CD4-positive, alpha-beta T cell treated with Interleukin-2 at 100 ng/mL for 4 hours (primary cell): ENCODE measurements at regions not wholly inside any gene's neighbourhood (a gene's known extent, or its start where the extent isn't known, plus 50 kb on each side); places are given as distances from the start of the nearest gene placed in this dataset.

Experiments used
- DNase-seq: peaks from one replicate; pipeline ENCODE4 v3.0.0-alpha.2; 2020; ENCODE audit warnings: low spot score

DNA sequence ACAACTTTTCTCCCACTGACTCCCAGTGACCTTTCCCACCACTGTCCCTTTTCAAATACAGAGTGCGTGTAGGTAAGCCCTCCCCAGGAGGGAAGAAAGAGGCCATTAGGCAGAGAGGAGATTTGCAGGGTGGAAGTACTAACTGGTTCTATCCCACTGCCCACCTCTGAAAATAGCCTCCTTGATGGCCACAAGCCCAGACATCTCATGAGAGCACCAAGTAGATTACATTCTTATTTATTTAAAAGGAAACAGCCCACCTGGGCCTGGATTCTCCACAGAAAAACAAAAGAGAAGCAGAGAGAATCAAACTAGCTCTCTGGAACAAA, 445.3 kb downstream of the FOXO1 start:
- no peak for DNase-seq

DNA sequence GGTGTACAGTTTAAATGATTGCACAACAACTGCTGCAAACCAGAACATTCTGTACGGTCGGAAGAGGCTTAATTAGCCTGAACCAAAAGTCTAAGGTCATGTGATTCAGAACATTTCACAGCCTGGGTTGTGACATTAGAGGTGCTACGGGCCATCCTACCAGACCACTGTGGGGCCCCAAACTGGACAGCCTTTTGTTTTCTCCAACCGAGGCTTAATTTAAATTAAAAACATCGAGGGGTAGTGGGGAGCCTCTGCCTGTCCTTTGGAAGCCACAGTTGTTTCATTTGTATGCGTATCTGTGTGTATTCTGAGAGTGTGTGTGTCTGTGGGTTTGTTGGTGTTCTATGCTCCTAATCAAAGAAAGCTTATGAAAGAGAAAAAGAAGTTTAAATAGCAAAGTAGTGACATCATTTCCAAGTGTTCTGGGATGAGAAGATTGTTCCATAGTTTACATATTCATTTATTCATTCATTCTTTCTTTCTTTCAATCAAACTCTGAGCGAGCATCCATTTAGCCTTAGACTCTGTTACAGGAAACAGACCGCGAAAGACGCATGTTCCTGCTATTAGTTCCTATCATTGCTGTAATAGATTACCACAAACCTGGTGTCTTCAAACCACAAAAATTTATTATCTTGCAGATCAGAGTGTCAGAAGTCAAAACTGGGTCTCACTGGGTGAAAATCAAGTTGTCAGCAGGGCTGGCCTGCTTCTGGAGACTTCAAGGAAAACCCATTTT, 444.8 kb downstream of the FOXO1 start:
- peak; percentile 56 for DNase-seq

DNA sequence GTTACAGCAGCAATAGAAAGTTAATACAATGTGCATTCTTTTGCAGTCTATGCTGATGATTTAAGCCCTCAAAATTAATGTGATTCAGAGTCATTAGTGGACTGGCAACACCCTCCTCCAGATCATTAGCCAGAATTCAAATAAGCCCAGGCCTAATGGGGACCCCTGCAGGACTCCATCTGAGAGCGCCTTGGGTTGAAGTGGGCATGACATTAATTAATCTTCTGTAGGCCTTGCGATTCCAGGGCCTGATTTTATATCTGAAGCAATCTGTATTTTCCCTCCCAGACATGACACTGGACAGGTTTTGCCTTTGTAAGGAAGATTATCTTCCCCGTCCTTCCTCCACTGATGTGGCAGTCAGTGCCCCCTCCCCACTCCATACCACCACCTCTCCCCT, 442.9 kb downstream of the FOXO1 start:
- no peak for DNase-seq

DNA sequence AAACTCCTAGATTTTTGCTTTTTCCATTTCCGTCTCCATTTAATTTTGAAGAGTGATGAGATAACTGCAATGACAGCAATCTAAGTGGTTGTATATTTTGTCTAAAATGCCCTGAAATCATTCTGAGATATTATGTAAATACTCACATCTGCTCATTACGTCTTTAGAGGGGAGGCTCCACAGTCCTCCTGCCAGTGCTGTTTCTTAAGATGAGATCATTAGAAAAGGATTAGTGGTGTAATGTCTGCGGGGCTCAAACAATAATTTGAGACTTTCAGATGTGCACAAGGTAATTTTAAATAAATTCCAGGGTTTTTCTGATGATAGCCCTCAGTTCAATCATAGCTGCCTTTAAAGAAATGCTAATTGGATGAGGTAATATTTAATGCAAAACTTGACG, 437.9 kb downstream of the FOXO1 start:
- no peak for DNase-seq

DNA sequence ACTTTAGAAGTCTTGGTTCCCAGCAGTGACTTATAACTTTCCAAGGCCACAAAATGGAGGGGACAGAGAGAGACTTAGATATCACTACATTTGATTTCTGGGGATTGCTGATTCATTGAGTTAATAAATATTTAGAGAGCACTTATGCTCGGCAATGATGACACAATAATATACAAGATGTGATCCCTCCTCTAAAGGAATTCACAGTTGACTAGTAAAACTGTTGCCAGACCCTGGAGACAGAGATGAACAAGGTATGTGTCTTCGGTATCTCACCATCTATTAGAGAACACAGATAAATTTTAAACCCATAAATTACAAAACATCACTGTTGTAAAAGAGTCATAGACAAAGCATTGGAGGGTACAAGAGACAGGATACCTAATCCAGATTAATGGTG, 437.5 kb downstream of the FOXO1 start:
- no peak for DNase-seq

DNA sequence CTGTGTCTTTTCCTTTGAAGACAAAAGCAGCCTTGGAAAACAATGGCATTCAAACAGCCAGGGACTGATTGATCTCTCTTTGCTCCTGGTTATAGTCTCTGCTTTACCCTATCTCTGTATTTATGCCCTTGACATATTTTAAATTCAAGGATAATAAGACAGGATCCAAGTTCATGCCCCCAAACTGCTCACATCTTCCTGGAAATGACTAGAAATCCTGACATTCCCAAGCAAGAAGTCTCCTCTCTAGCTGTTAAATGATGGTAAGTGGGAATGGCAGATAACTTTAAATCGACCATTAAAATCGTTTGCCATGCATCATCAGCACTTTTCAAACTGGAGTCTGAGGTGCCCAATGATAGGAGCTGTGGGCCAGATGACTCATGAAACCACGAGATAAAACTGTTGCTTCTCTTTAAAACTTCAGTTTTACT, 435.6 kb downstream of the FOXO1 start:
- DNase-seq: no peak

DNA sequence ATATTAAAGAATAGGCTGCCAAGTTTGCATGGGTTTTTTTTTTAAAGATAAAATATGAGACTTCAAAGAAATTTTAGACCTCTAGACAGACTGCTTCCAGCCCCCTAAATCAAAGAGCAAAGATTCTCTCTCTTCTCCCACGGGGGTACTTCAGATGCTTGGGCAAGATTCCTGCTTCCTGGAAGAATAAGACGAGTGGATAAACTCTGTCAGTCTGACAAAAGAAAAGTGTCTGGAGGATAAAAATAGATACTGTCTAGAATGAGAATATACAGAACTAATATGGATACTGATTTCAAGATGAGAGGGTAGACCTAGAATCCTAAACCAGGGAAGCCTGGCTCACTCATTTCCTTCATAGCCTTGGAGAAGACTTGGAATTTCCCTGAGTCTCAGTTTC, 435.1 kb downstream of the FOXO1 start:
- DNase-seq: no peak

DNA sequence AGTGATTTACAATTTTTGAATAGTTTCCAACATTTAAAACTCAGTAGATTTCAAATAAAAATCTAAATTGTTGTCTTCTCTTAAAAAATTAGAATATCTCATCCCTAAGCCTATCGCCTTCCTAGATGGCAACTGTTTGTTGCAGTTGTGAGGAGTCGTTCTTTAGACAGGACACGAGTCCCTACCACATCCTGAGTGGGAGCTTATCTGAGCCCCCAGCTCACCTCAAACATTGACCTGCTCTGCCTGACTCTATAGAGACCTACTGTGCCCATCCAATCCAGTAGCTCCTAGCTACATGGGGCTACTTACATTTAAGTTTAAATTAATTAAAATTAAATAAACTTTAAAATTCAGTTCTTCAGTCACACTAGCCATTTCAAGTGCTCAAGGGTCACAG, 434.7 kb downstream of the FOXO1 start:
- no peak for DNase-seq

DNA sequence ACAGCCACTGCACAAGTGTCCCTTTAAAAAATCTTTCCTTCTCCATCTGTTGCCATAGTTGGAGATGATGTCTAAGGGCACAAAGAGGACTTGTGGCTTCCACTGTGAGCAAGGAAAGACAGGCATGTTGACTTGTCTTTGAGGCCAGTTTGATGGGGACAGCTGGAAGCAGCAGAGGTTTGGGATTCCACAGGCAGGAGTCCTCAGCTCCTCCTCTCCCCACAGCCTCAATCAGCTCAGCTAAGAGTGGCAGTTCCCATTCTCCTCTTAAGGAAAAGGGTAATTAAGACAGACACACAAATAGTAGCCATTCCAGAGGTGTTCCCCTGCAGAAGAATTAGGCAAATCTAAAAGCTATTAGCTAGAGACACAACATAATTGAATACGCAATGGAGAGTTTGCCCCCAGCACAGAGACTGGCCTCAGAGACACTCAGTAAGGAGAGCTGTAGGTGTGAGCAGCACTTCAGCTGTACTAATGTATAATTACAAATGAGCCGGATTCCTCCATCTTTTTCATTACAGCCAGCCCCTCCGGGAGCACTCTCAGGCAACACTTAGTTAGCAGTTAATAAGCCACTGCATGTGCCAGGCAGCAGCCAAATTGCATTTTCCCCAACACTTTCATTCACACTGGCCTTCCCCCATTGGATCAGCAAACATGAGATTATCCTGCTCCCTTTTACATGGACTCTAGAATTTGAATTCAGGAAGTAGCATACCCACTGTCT, 434.0 kb downstream of the FOXO1 start:
- no peak for DNase-seq

DNA sequence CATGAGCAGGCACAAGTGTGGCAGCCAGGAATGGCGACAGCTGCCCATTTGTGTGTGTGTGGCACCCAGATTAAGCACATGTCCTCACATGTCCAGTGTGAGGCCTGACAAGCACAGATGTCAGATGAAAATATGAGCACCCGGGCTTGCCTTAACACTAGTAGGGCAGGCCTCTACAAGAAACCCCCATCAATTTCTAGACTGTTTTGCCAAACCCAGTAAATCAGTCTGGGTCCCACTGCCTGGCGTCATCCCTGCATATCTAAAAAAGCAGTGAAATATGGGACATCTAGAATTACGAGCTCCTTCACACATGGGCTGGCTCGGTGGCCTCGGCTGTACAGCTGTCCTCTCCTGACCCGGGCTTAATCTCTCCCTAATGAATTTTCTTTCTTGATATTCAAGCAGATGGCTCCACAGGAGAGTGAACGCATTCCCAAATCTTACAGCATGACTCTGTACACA, 432.7 kb downstream of the FOXO1 start:
- DNase-seq: no peak

DNA sequence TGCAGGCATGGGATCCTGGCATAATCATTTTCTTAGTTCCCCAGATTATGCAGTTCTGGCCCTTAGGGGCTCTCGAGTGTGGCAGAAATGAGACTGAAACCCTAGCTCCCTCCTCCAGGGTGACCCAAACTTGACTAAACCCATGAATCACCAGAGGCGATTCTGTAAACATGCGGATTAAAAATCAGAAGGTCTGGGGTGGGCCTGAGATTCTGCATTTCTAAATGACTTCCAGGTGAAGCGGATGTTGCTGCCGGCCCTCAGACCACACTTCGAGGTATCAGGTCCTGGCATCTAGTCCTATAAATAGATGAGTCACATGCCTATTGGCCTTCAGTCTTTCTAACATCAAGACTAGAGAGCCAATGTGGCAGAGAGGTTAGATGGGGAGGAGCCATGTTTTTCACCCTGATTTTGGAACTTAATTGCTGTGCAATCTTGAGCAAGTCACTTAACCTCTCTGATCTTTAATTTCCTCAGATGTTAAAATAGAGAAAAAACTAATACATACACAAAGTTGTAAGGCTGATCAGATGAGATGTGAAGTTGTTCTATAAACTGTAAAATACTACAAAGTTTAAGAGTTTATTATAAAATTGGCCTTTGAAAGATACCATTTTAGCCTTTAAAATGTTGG, 431.2 kb downstream of the FOXO1 start:
- no peak for DNase-seq

DNA sequence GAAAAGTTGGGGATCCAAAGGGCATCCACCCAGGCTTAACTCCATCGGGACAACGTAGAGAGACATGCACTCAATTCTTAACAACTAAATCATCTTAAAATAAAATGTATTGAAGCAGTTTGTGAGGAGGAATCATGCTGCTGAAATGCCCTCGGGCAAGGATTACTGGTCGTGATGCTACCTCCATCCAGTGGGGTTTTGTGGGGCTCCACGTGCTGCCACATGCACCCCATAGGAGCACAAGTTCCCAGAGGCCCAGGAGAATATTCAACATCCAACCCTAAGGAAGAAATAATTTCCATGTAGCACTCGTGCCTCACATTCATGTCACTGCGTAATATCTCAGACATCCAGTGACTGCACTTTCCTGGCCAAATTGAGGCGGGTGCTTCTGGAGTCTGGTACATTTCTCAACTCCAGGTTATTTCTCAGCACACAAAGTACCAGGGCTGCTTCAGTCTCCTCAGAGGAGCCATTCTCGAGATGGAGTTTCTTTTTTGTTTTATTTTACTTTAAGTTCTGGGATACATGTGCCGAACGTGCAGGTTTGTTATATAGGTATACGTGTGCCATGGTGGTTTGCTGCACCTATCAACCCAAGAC, 429.8 kb downstream of the FOXO1 start:
- DNase-seq: no peak

DNA sequence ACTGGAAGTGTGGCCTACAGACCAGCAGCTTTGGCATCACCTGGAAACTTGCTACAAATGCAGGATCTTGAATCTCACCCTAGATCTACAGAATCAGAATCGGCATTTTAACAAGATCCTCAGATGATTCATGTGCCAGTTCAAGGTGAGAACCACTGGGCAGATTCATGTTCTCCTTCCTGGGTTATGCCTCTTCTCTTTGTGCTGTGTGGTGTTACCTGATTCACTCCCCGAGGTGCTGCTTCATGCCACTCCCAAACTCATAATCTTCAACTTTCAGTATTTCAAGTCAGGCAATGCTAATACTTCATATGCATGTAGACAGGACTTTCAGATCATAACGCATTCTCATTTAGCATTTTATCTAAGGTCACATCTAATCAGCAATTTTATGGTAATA, 427.7 kb downstream of the FOXO1 start:
- no peak for DNase-seq

DNA sequence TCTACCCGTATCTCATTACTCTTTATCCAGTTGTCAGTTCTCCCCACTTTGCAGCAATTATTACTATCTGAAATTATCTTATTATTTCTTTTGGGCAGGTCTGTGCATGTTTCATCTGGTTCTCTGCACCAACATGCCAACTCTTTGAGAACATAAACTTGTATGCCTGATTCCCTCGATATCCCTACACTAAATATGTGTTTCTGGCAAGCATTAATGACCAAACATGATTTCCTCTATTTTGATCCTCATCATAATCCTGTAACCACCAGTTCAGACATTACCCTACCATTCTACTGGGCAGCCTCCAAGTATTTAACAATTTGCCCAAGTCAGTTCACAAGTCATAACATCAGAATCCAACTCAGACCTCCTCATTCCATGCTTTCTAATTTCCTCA, 426.1 kb downstream of the FOXO1 start:
- no peak for DNase-seq

DNA sequence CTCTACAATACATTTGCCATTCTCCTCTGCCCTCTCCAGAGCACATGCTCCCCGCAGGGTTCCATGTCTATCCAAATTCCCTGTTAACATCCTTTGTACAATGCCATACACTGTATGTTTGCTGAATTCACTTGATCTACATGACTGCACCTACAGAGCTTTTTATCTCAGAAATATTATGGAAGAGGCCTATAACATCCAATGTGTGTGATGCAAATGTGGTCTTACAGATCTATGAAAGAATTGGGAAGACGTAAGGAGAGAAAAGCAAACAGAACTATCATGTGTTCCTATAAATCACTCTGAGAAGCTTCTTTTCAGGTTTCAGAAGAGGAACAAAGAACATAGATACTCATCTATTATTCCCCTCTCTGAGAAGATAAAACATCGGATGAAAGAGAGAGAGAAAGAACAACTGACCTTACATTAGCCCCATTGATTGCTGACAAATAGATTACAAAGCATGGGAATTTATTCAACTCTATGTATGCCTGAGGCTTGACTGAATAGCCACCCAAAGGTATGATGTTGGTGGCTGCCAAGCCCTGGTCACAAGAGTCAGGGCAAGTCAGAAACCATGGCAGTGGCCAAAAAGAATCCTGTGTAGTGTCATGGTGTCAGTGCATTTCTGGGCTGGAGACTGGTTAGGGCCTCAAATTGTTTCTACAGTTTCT, 425.2 kb downstream of the FOXO1 start:
- no peak for DNase-seq

DNA sequence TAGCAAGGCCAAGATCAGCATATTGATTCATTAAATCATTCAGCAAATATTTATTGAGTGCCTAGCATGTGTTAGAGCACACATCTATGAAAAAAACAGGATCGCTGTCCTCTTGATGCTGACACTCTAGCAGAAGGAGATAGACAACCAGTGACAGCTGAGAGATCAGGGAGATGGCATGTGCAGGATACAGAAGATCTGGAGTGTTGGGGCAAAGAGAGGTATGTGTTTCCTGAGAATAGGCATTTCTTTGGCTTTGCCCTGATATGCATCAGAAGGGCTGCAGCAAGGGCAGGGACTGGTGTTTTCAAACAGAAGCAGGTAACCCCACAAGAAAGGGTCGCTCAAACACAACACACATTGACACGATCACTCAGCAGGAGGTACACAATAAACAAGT, 423.4 kb downstream of the FOXO1 start:
- no peak for DNase-seq

DNA sequence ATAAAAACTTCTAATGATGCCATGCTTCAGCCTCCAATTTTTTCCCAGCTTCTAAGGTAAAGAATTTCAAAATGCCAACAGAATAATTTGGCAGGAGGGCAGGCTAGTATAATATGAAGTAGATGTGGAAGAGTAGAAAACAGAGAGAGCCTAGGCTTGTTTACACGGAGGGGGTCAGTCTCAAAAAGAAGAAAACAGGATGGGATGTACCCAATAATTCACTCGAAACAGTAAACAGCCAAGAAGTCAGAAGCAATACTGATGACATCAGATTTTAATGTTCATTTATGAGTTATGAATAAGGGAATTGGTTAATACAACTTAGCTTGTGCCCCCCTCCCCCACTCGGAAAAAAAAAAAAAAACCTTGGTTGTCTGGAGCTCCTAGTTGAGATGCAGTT, 422.5 kb downstream of the FOXO1 start:
- DNase-seq: no peak

DNA sequence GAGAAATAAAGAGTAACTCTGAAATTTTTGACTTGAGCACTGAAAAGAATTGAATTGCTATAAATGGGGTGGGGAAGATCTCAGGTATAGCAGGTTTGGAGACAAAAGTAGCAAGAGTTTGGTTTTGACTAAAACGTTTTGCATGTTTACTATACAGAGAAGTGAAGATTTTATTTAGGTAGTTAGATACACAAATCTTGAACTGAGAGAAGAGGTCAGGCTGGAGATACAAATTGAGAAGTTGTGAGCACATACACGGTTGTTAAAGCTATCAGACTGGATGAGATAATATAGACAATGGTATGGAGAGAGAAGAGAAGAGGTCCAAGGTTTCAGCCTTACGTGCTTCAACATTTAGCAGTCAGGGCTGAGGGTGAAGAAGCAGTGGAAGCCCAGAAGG, 420.9 kb downstream of the FOXO1 start:
- no peak for DNase-seq

DNA sequence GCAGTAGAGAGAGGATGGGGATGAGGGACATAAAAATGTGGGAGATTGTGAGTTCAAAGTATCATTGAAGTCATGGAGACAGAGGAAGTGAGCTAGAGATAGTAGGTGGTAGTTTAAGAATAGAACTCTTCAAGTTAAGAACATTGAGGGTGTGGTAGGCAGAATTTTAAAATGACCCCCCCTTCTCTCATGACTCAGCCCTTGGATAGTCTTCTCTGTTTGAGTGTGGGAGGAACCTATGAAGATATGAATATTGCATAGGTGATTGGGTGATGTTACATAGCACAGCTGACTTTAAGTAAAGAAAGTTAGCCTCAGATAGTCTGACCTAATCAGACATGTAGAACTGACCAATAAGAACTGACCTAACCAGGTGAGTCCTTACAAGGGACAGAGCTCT, 418.6 kb downstream of the FOXO1 start:
- no peak for DNase-seq

DNA sequence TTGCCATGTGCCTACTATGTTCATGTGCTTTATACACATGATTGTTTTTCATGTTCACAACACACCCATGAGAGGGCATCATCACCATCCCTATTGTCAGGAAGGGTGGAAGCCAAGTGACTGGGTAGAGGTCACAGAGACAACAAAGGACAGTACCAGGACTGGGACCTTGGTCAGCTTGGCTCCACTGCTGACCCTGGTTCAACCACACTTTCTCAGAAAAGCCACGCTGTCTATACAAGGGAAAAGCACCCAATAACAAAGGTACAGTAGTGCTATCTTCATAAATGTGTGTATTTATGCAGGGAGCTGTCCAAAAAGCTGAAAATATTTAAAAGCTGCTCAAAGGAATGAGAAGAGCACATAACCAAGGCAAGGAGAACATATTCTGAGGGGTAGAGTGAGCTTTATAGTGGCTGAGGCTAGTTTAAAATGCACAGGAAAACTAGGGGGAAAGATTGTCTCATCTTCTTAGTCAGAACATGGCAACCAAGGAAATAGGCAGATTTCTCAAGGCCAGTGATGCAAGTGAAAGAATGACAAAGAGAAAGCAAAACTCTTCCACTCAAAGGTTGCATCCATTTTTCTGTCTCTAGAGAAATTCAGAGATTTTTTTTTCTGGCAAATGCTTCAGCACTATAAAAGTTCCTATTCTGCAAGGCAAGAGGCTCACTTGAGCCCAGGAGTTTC, 415.0 kb downstream of the FOXO1 start:
- no peak for DNase-seq

DNA sequence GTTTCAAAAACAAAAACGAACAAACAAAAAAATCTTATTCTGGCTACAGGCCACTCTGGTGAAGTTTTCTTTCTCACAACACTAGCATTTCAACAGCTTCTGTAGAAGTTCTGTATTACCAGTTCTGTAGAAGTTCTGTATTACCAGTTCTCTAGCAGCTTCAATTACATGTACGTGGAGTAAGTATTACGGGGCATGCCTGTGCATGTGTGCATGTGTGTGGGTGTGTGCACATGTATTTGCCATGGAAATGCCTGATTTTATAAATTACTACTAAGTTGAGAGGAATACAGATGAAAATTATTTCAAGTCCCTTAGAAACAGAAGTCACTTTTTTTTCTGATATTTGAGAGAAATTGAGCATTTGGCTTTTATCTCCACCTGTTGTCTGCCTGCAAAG, 414.2 kb downstream of the FOXO1 start:
- DNase-seq: no peak

DNA sequence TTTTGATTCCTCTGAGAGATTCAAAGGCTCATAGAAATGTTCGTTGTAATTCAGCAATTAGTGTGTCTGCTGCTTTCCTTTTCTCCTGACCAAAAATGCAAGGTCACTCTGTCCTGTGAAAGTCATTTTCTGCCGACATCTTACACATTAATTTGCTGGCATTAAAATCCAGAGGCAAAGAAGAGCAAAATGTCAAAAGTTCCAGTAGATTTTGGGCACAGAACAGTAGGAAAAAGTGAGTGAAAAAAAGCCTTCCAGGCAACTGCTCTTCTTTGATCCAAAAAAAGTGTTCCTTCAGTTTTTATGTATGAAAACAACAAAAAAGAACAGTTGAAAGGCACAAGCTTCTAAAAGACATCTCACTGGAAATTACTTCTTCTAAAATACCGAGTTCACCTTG, 413.8 kb downstream of the FOXO1 start:
- no peak for DNase-seq
